Mesenchymal stem cell (in vitro differentiated cells and primary cell): ENCODE measurements at regions not wholly inside any gene's neighbourhood (a gene's known extent, or its start where the extent isn't known, plus 50 kb on each side); places are given as distances from the start of the nearest gene placed in this dataset.
A peak's percentile ranks its signal among the peaks of the same experiment; 100 is the strongest.

ENCODE experiments used
- DNase-seq: peaks from one replicate; pipeline ENCODE4 v3.0.0-alpha.2; 2013
- H2AFZ ChIP-seq: one replicate; pipeline ENCODE4 v1.6.1; 2013; ENCODE audit warnings: low read depth, mild to moderate bottlenecking, control low read depth, inconsistent platforms, low read length, moderate library complexity
- H2AK5ac ChIP-seq: 2 replicates; pipeline ENCODE4 v1.6.1; 2013; ENCODE audit warnings: low read length, moderate library complexity, mild to moderate bottlenecking, inconsistent platforms; ENCODE audit not compliant: severe bottlenecking
- H2BK120ac ChIP-seq: one replicate; pipeline ENCODE4 v1.6.1; 2013; ENCODE audit warnings: low read depth, mild to moderate bottlenecking, inconsistent platforms, low read length, moderate library complexity
- H2BK12ac ChIP-seq, 2 experiments: one replicate each; pipeline ENCODE4 v1.6.1; 2013; ENCODE audit warnings: inconsistent platforms in 2 of 2, low read length in 2 of 2, mild to moderate bottlenecking in 2 of 2, moderate library complexity in 2 of 2, control low read depth in 1 of 2
- H2BK15ac ChIP-seq: one replicate; pipeline ENCODE4 v1.6.1; 2013; ENCODE audit warnings: mild to moderate bottlenecking, low read depth, inconsistent platforms; ENCODE audit not compliant: poor library complexity, severe bottlenecking
- H2BK5ac ChIP-seq: 2 replicates; pipeline ENCODE4 v1.6.1; 2013; ENCODE audit warnings: low read depth, mild to moderate bottlenecking, low read length, control low read depth, inconsistent platforms; ENCODE audit not compliant: poor library complexity, severe bottlenecking
- H3K14ac ChIP-seq, 2 experiments: one replicate each; pipeline ENCODE4 v1.6.1; 2013; ENCODE audit warnings: inconsistent platforms in 2 of 2, low read length in 2 of 2, control low read depth in 1 of 2, mild to moderate bottlenecking in 1 of 2, moderate library complexity in 1 of 2
- H3K18ac ChIP-seq, 2 experiments: one replicate each; pipeline ENCODE4 v1.6.1; 2013; ENCODE audit warnings: inconsistent platforms in 2 of 2, low read length in 2 of 2, control low read depth in 1 of 2, low read depth in 1 of 2, mild to moderate bottlenecking in 1 of 2
- H3K23ac ChIP-seq, 2 experiments: one replicate each; pipeline ENCODE4 v1.6.1; 2013; ENCODE audit warnings: inconsistent platforms in 2 of 2, low read length in 2 of 2, mild to moderate bottlenecking in 2 of 2, moderate library complexity in 2 of 2, control low read depth in 1 of 2
- H3K27ac ChIP-seq: 2 replicates; pipeline ENCODE4 v1.5.1; 2013; ENCODE audit warnings: mild to moderate bottlenecking, moderate library complexity, low read length, control low read depth, inconsistent platforms; ENCODE audit not compliant: poor library complexity, severe bottlenecking
- H3K27me3 ChIP-seq, 2 experiments: 2 replicates each; pipeline versions ENCODE4 v1.6.1 to v1.7.0; 2013; ENCODE audit warnings: low read length in 2 of 2, mild to moderate bottlenecking in 2 of 2, moderate library complexity in 2 of 2, control low read depth in 1 of 2, inconsistent platforms in 1 of 2; ENCODE audit not compliant: control insufficient read depth in 1 of 2, insufficient read depth in 1 of 2
- H3K36me3 ChIP-seq, 2 experiments: 2 replicates each; pipeline versions ENCODE4 v1.6.1 to v1.7.0; 2013; ENCODE audit warnings: low read length in 2 of 2, control low read depth in 1 of 2, inconsistent platforms in 1 of 2, low read depth in 1 of 2, mild to moderate bottlenecking in 1 of 2; ENCODE audit not compliant: insufficient read depth in 2 of 2, control insufficient read depth in 1 of 2
- H3K4ac ChIP-seq, 2 experiments: one replicate each; pipeline ENCODE4 v1.6.1; 2013; ENCODE audit warnings: inconsistent platforms in 2 of 2, low read length in 2 of 2, mild to moderate bottlenecking in 2 of 2, moderate library complexity in 2 of 2, control low read depth in 1 of 2, low read depth in 1 of 2
- H3K4me1 ChIP-seq: 2 replicates; pipeline ENCODE4 v1.6.1; 2013; ENCODE audit warnings: low read depth, low read length, control low read depth; ENCODE audit not compliant: control insufficient read depth, insufficient read depth
- H3K4me2 ChIP-seq: 2 replicates; pipeline ENCODE4 v1.6.1; 2013; ENCODE audit warnings: low read length, mild to moderate bottlenecking, inconsistent platforms; ENCODE audit not compliant: poor library complexity, severe bottlenecking
- H3K4me3 ChIP-seq, 2 experiments: 2 replicates each; pipeline versions ENCODE4 v1.5.1 to v1.7.0; 2013; ENCODE audit warnings: low read length in 2 of 2, mild to moderate bottlenecking in 2 of 2, control low read depth in 1 of 2, low read depth in 1 of 2; ENCODE audit not compliant: insufficient read depth in 1 of 2
- H3K79me1 ChIP-seq: replicated peaks from 2 replicates; pipeline ENCODE4 v1.6.1; 2013; ENCODE audit warnings: mild to moderate bottlenecking, control low read depth, low read length, inconsistent platforms; ENCODE audit not compliant: poor library complexity, severe bottlenecking
- H3K9ac ChIP-seq: 2 replicates; pipeline ENCODE4 v1.7.0; 2013; ENCODE audit warnings: mild to moderate bottlenecking, low read length, moderate library complexity
- H3K9me3 ChIP-seq: 2 replicates; pipeline ENCODE4 v1.7.0; 2013; ENCODE audit warnings: mild to moderate bottlenecking, low read length; ENCODE audit not compliant: control insufficient read depth
- H4K8ac ChIP-seq: one replicate; pipeline ENCODE4 v1.6.1; 2013; ENCODE audit warnings: inconsistent platforms, mild to moderate bottlenecking, low read length, moderate library complexity
- H4K91ac ChIP-seq: one replicate; pipeline ENCODE4 v1.6.1; 2013; ENCODE audit warnings: mild to moderate bottlenecking, low read length, inconsistent platforms
- WGBS: methylation state at CpG from one replicate; pipeline ENCODE4 v1.1.7; 2013; ENCODE audit warnings: mixed read lengths; 5-methylcytosine and 5-hydroxymethylcytosine counted together

- H3K36me3 ChIP-seq: no peaks in the 10 kb centered on the region
- no peak overlapping the region for H2BK120ac ChIP-seq
- no peak overlapping the region for H2AK5ac ChIP-seq
- H2BK12ac ChIP-seq: no peak overlapping the region
- no peak overlapping the region for H2AFZ ChIP-seq
- H3K14ac ChIP-seq: no peak overlapping the region
- H3K9me3 ChIP-seq: no peaks in the 10 kb centered on the region
- H3K4ac ChIP-seq: no peak overlapping the region
- no peaks in the 10 kb centered on the region for H3K79me1 ChIP-seq
- no peak overlapping the region for H3K18ac ChIP-seq
- H4K8ac ChIP-seq: no peak overlapping the region
- H3K27me3 ChIP-seq: no peaks in the 10 kb centered on the region
- H4K91ac ChIP-seq: no peak overlapping the region
- WGBS: no CpG with 5 or more reads among the region's 1 CpG
- no peak for DNase-seq
- H2BK15ac ChIP-seq: no peak overlapping the region
- H3K27ac ChIP-seq: no peak overlapping the region
- H3K9ac ChIP-seq: no peak overlapping the region
- no peak overlapping the region for H3K23ac ChIP-seq
- no peak overlapping the region for H3K4me3 ChIP-seq
- no peak overlapping the region for H2BK5ac ChIP-seq
- peaks cover 6% of the 10 kb centered on the region for H3K4me1 ChIP-seq
- no peak overlapping the region for H3K4me2 ChIP-seq
Observed at GRCh38 chr10:29140151-29140550, 148.7 kb upstream of the LYZL1 start.

GRCh38 chr10:29140991-29141390, 147.9 kb upstream of the LYZL1 start:
- Histone ChIP-seq H2BK120ac (peak overlapping the region; percentile 42), H3K27me3 (no peaks in the 10 kb centered on the region), H3K4me3 (no peak overlapping the region), H3K9me3 (no peaks in the 10 kb centered on the region), H3K4me1 (peaks cover 6% of the 10 kb centered on the region), H2AK5ac (no peak overlapping the region), H3K27ac (peak overlapping the region; percentile 90), H3K14ac (no peak overlapping the region), H4K91ac (no peak overlapping the region), H3K4me2 (no peak overlapping the region), H2BK5ac (no peak overlapping the region), H2BK12ac (peak overlapping the region in 1 of 2 experiments; percentile 68), H4K8ac (no peak overlapping the region), H3K4ac (no peak overlapping the region), H2BK15ac (no peak overlapping the region), H3K23ac (no peak overlapping the region), H3K79me1 (no peaks in the 10 kb centered on the region), H2AFZ (no peak overlapping the region), H3K36me3 (no peaks in the 10 kb centered on the region), H3K18ac (peak overlapping the region in 1 of 2 experiments; percentile 57), H3K9ac (peak overlapping the region; percentile 74)
- WGBS: 20% methylated on average over 1 of the region's 2 CpGs
- DNase-seq: peak; percentile 61

GRCh38 chr10:29141761-29142160, 147.1 kb upstream of the LYZL1 start:
- no peak overlapping the region for H2AFZ ChIP-seq
- no peak overlapping the region for H4K91ac ChIP-seq
- H3K4me1 ChIP-seq: peaks cover 6% of the 10 kb centered on the region
- no peak overlapping the region for H3K14ac ChIP-seq
- H3K23ac ChIP-seq: no peak overlapping the region
- no peaks in the 10 kb centered on the region for H3K27me3 ChIP-seq
- H3K4me2 ChIP-seq: no peak overlapping the region
- no peak overlapping the region for H2BK12ac ChIP-seq
- peak overlapping the region; percentile 69 for H3K27ac ChIP-seq
- no peak overlapping the region for H4K8ac ChIP-seq
- no peaks in the 10 kb centered on the region for H3K9me3 ChIP-seq
- H3K4ac ChIP-seq: no peak overlapping the region
- no peak overlapping the region for H2BK120ac ChIP-seq
- H3K36me3 ChIP-seq: no peaks in the 10 kb centered on the region
- no peak overlapping the region for H2AK5ac ChIP-seq
- no peak overlapping the region for H2BK15ac ChIP-seq
- H3K79me1 ChIP-seq: no peaks in the 10 kb centered on the region
- no peak overlapping the region for H3K18ac ChIP-seq
- H2BK5ac ChIP-seq: no peak overlapping the region
- peak overlapping the region; percentile 74 for H3K9ac ChIP-seq
- H3K4me3 ChIP-seq: no peak overlapping the region
- DNase-seq: no peak

GRCh38 chr10:29142516-29143314, 146.2 kb upstream of the LYZL1 start:
- Histone ChIP-seq H3K79me1 (no peaks in the 10 kb centered on the region), H2BK12ac (peak overlapping the region; percentile 63 to 65)
- WGBS: 52% methylated on average over 28 of the region's 29 CpGs

More at GRCh38 chr10:29142516-29143314, 146.2 kb upstream of the LYZL1 start:
- H4K8ac ChIP-seq: peak overlapping the region; percentile 66
- H3K4me2 ChIP-seq: no peak overlapping the region
- H2BK120ac ChIP-seq: no peak overlapping the region
- H3K14ac ChIP-seq: no peak overlapping the region
- H3K4me1 ChIP-seq: peaks cover 6% of the 10 kb centered on the region
- H3K27ac ChIP-seq: no peak overlapping the region
- no peak overlapping the region for H3K23ac ChIP-seq
- H4K91ac ChIP-seq: peak overlapping the region; percentile 22
- peak; percentile 61 for DNase-seq
- no peak overlapping the region for H2BK5ac ChIP-seq
- peak overlapping the region; percentile 36 for H2AFZ ChIP-seq
- H3K4ac ChIP-seq: peak overlapping the region; percentile 2 to 3
- no peaks in the 10 kb centered on the region for H3K27me3 ChIP-seq
- H2AK5ac ChIP-seq: peak overlapping the region; percentile 74
- no peak overlapping the region for H3K9ac ChIP-seq
- no peaks in the 10 kb centered on the region for H3K9me3 ChIP-seq
- peak overlapping the region; percentile 61 for H3K18ac ChIP-seq
- H2BK15ac ChIP-seq: no peak overlapping the region
- H3K4me3 ChIP-seq: no peak overlapping the region
- no peaks in the 10 kb centered on the region for H3K36me3 ChIP-seq
